NCI-H128 (cell line): ENCODE measurements at regions not wholly inside any gene's neighbourhood (a gene's known extent, or its start where the extent isn't known, plus 50 kb on each side); places are given as distances from the start of the nearest gene placed in this dataset.

Experiments
- DNase-seq: peaks from one replicate; lab custom pipeline; 2025; ENCODE audit not compliant: unreplicated experiment; lab: John Stamatoyannopoulos, UW

GRCh38 chr3:137958636-137959035 is 51.3 kb upstream of the CLDN18 start:
- DNase-seq = no peak
